Neural progenitor cell (in vitro differentiated cells): ENCODE measurements at regions not wholly inside any gene's neighbourhood (a gene's known extent, or its start where the extent isn't known, plus 50 kb on each side); places are given as distances from the start of the nearest gene placed in this dataset.

ENCODE experiments used
- CTCF ChIP-seq: fragments of 200-600 bp; sonication (generic); IDR thresholded peaks from 2 replicates; pipeline ENCODE4 v1.5.1; 2017; ENCODE audit warnings: antibody characterized with exemption, mild to moderate bottlenecking
- EZH2 ChIP-seq: fragments of 200-600 bp; sonication (generic); IDR thresholded peaks from 2 replicates; pipeline ENCODE4 v1.6.1; 2017; ENCODE audit warnings: antibody characterized with exemption, mild to moderate bottlenecking, moderate library complexity
- EZH2phosphoT487 ChIP-seq: fragments of 200-600 bp; sonication (generic); IDR thresholded peaks from 2 replicates; pipeline ENCODE4 v1.6.1; 2017; ENCODE audit warnings: antibody characterized with exemption

- TF ChIP-seq CTCF = no peak
- TF ChIP-seq EZH2phosphoT487 = no peak
- no peak for TF ChIP-seq EZH2
These were observed 221.9 kb downstream of the ATG4C start for GRCh38 chr1:63005812-63006211.
